ENCODE measurements at regions not wholly inside any gene's neighbourhood (a gene's known extent, or its start where the extent isn't known, plus 50 kb on each side); places are given as distances from the start of the nearest gene placed in this dataset.

- ChIA-PET CTCF (no interaction called here), POLR2A (ENCODE audit: unreplicated experiment) (no interaction called here)
- Histone ChIP-seq H3K27me3 (ENCODE audit: low read length) (no peaks in the 10 kb centered on the region), H4K20me1 (ENCODE audit: low read length) (no peaks in the 10 kb centered on the region), H3K4me2 (ENCODE audit: low read length) (no peak overlapping the region), H3K27ac (ENCODE audit: low read length) (no peak overlapping the region), H3K36me3 (ENCODE audit: low read depth, low read length) (no peaks in the 10 kb centered on the region), H3F3A (ENCODE audit: low read length, unreplicated experiment) (no peaks in the 10 kb centered on the region), H3K4me1 (ENCODE audit: insufficient read depth, low read length) (no peaks in the 10 kb centered on the region), H2AFZ (ENCODE audit: low read length) (no peak overlapping the region), H3K9me3 (ENCODE audit: low read length) (no peaks in the 10 kb centered on the region), H3K9me2 (replicated peaks; ENCODE audit: low read length) (no peaks in the 10 kb centered on the region), H3K4me3 (ENCODE audit: low read length) (no peak overlapping the region), H3K9ac (ENCODE audit: low read length) (no peak overlapping the region), H3K79me2 (ENCODE audit: low read length) (no peaks in the 10 kb centered on the region)
- TF ChIP-seq, protein P1, sequence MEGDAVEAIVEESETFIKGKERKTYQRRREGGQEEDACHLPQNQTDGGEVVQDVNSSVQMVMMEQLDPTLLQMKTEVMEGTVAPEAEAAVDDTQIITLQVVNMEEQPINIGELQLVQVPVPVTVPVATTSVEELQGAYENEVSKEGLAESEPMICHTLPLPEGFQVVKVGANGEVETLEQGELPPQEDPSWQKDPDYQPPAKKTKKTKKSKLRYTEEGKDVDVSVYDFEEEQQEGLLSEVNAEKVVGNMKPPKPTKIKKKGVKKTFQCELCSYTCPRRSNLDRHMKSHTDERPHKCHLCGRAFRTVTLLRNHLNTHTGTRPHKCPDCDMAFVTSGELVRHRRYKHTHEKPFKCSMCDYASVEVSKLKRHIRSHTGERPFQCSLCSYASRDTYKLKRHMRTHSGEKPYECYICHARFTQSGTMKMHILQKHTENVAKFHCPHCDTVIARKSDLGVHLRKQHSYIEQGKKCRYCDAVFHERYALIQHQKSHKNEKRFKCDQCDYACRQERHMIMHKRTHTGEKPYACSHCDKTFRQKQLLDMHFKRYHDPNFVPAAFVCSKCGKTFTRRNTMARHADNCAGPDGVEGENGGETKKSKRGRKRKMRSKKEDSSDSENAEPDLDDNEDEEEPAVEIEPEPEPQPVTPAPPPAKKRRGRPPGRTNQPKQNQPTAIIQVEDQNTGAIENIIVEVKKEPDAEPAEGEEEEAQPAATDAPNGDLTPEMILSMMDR (conservative IDR thresholded peaks at IDR 0.05; ENCODE audit: low read depth, low read length): no peak
- TF ChIP-seq EZH2 (IDR thresholded peaks at IDR 0.05; ENCODE audit: low read length, unreplicated experiment): no peak
- TF ChIP-seq EZH2phosphoT487 (IDR thresholded peaks at IDR 0.05; ENCODE audit: borderline replicate concordance, low read length): no peak
- DNase-seq: no peak
- intact Hi-C loops (cut with micrococcal nuclease): no loop called here
- BruUV-seq (replicated peaks): no TSS peak
- ATAC-seq: no peak
Measured at GRCh38 chr20:56903858-56904257, 274.8 kb downstream of the TFAP2C start.

- BruUV-seq (replicated peaks): no TSS peak
- POLR2A ChIA-PET (ENCODE audit: unreplicated experiment): no interaction called here
- no peaks in the 10 kb centered on the region for H3K9me2 ChIP-seq (replicated peaks; ENCODE audit: low read length)
- no peak overlapping the region for H3K27ac ChIP-seq (ENCODE audit: low read length)
- no peaks in the 10 kb centered on the region for H3K9me3 ChIP-seq (ENCODE audit: low read length)
- H3K9ac ChIP-seq (ENCODE audit: low read length): no peak overlapping the region
- no peak overlapping the region for H2AFZ ChIP-seq (ENCODE audit: low read length)
- DNase-seq (no peak), ATAC-seq (no peak)
- CTCF ChIA-PET: no interaction called here
- no peaks in the 10 kb centered on the region for H3K79me2 ChIP-seq (ENCODE audit: low read length)
- H3K4me1 ChIP-seq (ENCODE audit: insufficient read depth, low read length): no peaks in the 10 kb centered on the region
- no peaks in the 10 kb centered on the region for H3K36me3 ChIP-seq (ENCODE audit: low read depth, low read length)
- H3F3A ChIP-seq (ENCODE audit: low read length, unreplicated experiment): no peaks in the 10 kb centered on the region
- intact Hi-C loops (cut with micrococcal nuclease): no loop called here
- no peak overlapping the region for H3K4me3 ChIP-seq (ENCODE audit: low read length)
- no peaks in the 10 kb centered on the region for H4K20me1 ChIP-seq (ENCODE audit: low read length)
- TF ChIP-seq, protein P1 (conservative IDR thresholded peaks at IDR 0.05; ENCODE audit: low read depth, low read length): no peak
- H3K27me3 ChIP-seq (ENCODE audit: low read length): no peaks in the 10 kb centered on the region
- H3K4me2 ChIP-seq (ENCODE audit: low read length): no peak overlapping the region
Measured at GRCh38 chr20:56909918-56910714, 281.0 kb downstream of the TFAP2C start.

DNA sequence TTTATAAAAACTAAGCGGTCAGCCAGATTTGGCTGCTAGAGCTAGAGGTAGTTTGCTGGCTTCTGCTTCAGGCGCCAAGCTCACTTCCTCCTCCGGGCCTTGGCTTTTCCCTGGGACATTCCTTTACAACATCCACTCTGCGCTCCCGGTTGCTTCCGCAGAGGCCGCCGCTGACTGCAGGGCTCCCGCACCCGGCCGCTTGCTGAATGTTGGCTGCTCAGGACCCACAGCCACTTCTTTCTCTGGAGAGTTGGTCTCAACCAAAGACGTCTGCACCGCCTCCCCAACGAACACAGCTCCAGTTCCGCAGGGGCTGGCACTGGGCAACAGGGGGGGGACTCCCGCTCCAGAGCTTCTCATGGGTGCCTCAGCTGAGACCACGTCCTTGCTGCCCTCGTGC, 282.8 kb downstream of the TFAP2C start:
- ATAC-seq: no peak

More for the DNA sequence above, 282.8 kb downstream of the TFAP2C start:
- no TSS peak for BruUV-seq (replicated peaks)
- H3K9ac ChIP-seq (ENCODE audit: low read length): no peak overlapping the region
- no peaks in the 10 kb centered on the region for H3K27me3 ChIP-seq (ENCODE audit: low read length)
- POLR2A ChIA-PET (ENCODE audit: unreplicated experiment): no interaction called here
- intact Hi-C loops (cut with micrococcal nuclease): no loop called here
- no peaks in the 10 kb centered on the region for H3K9me2 ChIP-seq (replicated peaks; ENCODE audit: low read length)
- no peaks in the 10 kb centered on the region for H3K36me3 ChIP-seq (ENCODE audit: low read depth, low read length)
- no peaks in the 10 kb centered on the region for H3K9me3 ChIP-seq (ENCODE audit: low read length)
- no peaks in the 10 kb centered on the region for H4K20me1 ChIP-seq (ENCODE audit: low read length)
- no peak for TF ChIP-seq EZH2phosphoT487 (IDR thresholded peaks at IDR 0.05; ENCODE audit: borderline replicate concordance, low read length)
- TF ChIP-seq EZH2 (IDR thresholded peaks at IDR 0.05; ENCODE audit: low read length, unreplicated experiment): no peak
- TF ChIP-seq, protein P1 (conservative IDR thresholded peaks at IDR 0.05; ENCODE audit: low read depth, low read length): no peak
- H3K4me1 ChIP-seq (ENCODE audit: insufficient read depth, low read length): no peaks in the 10 kb centered on the region
- DNase-seq: no peak
- CTCF ChIA-PET: no interaction called here
- H3K79me2 ChIP-seq (ENCODE audit: low read length): no peaks in the 10 kb centered on the region
- no peak overlapping the region for H2AFZ ChIP-seq (ENCODE audit: low read length)
- no peak overlapping the region for H3K4me2 ChIP-seq (ENCODE audit: low read length)
- H3F3A ChIP-seq (ENCODE audit: low read length, unreplicated experiment): no peaks in the 10 kb centered on the region
- no peak overlapping the region for H3K27ac ChIP-seq (ENCODE audit: low read length)
- no peak overlapping the region for H3K4me3 ChIP-seq (ENCODE audit: low read length)

Data from PC-3 (cell line).